ENCODE measurements at regions not wholly inside any gene's neighbourhood (a gene's known extent, or its start where the extent isn't known, plus 50 kb on each side); places are given as distances from the start of the nearest gene placed in this dataset.

DNA sequence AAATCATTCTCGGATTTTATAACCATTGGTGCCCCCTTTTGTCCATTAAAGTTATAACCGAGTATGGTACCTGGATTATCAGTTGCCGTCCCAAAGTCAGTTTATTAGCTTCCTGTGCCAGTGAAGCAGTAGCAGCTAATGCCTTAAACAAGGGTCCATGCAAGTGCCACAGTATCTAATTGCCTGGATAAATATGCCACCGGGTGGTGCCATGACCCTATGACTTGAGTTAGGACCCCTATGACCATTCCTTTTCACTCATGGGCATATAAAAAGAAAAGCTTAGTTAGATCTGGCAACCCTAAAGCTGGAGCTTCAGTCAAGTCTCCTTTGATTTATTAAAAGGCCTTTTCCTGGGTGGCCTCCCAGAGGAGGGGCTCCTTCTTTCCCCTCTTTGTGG, 1314.6 kb downstream of the TMEM121 start:
- no peak for TF ChIP-seq EZH2 (IDR thresholded peaks at IDR 0.05)
- TF ChIP-seq POLR2AphosphoS5 (IDR thresholded peaks at IDR 0.05; ENCODE audit: borderline replicate concordance, low read depth, low read length), result no peak

Data from SK-N-MC (cell line).